Fibroblast of pulmonary artery (primary cell): ENCODE measurements at regions not wholly inside any gene's neighbourhood (a gene's known extent, or its start where the extent isn't known, plus 50 kb on each side); places are given as distances from the start of the nearest gene placed in this dataset.

ENCODE experiments used
- DNase-seq: peaks from one replicate; pipeline ENCODE4 v3.0.0-alpha.2; 2010; ENCODE audit warnings: low read depth
- H3K4me3 ChIP-seq: replicated peaks from 2 replicates; pipeline ENCODE4 v1.5.1; 2011; ENCODE audit warnings: low read depth, mild to moderate bottlenecking, control low read depth, low read length, moderate library complexity
- TF ChIP-seq, protein P1 (sequence below): IDR thresholded peaks from 2 replicates; pipeline ENCODE4 v1.5.1; 2011; ENCODE audit warnings: mild to moderate bottlenecking, control low read depth, low read length, inconsistent platforms; ENCODE audit errors: missing control alignments

DNA sequence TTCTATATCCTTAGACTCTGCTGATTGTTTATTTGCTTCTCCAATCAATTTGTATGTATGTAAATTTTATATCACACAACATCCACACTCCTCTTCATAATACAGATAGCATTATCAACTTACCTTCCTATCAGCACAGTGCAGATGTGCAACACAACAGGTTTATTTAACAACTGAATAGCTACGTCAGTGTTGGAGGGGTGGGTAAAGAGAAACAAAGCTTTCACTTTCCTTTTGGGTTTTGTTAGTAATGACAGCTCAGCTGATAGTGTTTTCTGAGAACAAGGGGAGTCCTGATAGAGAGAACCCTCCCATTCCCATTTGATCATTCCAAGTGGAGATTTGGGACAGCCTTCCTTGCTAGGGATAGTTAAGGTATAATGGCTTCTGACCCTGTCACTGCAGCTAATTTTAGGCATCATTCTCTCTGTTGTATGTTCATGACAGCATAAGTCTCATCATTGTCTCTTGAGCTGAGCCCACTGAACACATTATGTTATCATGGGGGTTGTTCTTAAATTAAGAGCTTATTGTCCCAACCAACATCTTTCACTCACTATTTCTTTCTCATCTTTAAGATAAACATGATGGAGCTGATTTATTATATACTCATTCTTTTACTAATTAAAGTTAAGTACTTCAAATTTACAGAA is 227.7 kb downstream of the GPD2 start:
- TF ChIP-seq, protein P1, sequence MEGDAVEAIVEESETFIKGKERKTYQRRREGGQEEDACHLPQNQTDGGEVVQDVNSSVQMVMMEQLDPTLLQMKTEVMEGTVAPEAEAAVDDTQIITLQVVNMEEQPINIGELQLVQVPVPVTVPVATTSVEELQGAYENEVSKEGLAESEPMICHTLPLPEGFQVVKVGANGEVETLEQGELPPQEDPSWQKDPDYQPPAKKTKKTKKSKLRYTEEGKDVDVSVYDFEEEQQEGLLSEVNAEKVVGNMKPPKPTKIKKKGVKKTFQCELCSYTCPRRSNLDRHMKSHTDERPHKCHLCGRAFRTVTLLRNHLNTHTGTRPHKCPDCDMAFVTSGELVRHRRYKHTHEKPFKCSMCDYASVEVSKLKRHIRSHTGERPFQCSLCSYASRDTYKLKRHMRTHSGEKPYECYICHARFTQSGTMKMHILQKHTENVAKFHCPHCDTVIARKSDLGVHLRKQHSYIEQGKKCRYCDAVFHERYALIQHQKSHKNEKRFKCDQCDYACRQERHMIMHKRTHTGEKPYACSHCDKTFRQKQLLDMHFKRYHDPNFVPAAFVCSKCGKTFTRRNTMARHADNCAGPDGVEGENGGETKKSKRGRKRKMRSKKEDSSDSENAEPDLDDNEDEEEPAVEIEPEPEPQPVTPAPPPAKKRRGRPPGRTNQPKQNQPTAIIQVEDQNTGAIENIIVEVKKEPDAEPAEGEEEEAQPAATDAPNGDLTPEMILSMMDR: no peak
- no peak overlapping the region for H3K4me3 ChIP-seq
- no peak for DNase-seq

DNA sequence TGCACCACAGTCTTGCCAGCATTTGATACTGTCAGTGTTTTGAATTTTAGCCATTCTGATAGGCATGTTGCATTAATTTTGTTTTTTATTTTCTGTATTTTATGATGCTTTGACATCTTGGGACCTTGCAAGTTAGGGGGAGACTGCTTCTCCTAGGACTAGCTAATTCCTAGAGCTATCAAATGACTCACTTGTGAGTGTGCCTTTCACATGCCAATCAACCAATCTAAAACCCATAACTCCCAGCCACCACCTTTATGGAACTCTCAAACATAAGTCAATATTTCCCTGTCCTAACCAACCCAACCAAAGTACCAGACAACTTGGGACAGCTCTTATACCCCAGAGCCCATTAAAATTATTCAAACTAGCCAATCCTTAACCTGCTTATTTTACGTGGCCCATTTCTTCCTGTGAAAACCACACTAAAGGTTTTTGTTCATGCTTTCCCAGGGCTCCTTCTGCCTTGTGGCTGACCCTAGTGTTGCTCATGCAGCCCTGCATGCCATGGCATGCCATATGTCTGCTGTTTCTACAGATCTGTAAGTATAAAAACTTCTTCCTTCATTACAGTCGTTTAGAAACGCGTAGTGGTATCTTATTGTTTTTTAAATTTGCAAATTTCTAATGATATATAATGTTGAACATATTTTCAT is 230.1 kb downstream of the GPD2 start:
- no peak overlapping the region for H3K4me3 ChIP-seq
- DNase-seq: no peak
- TF ChIP-seq, protein P1: no peak

DNA sequence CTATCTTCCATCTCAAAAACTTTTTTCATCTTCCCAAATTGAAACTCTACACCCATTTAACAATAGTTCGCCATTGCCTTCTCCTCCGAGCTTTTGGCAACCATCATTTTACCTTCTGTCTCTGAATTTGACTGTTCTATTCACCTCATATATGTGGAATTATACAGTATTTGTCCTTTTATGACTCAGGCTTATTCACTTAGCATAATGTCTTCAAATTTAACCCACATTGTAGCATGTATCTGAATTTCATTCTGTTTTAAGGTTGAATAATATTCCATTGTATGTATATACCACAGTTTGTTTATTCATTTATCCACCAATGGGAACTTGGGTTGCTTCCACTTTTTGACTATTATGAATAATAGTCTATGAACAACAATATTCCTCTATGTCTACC is 233.9 kb downstream of the GPD2 start:
- TF ChIP-seq, protein P1: no peak
- no peak for DNase-seq
- H3K4me3 ChIP-seq: no peak overlapping the region

DNA sequence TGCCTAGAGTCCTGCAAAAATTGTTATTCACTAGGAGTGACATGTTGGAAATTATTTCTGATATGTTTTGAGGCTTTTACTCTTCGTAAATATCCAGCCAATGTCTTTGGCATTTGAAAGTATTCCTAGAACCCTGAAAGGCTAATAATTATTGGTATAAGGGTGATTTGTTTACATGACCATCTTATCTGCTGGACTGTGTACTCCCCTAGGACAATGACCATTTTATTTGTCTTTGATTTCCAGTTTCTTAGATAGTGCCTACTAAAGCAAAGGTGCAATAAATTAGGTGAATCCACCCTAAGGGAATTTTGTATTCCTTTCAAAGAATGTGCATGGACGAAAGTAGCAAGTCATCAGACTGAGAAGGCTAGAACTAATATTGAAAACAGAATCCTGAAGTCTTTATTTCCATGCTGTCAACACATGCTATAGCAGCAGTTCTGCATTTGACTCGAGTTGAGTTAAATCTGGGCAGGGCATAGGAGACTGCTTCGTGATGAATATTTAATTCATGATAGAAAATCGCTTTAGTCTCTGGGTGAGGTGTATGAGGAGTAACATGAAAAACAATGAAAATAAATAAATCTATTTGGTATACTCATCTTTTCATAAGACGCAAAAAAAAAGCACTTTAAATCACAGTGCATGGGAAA is 235.7 kb downstream of the GPD2 start:
- no peak overlapping the region for H3K4me3 ChIP-seq
- TF ChIP-seq, protein P1: no peak
- DNase-seq: no peak

DNA sequence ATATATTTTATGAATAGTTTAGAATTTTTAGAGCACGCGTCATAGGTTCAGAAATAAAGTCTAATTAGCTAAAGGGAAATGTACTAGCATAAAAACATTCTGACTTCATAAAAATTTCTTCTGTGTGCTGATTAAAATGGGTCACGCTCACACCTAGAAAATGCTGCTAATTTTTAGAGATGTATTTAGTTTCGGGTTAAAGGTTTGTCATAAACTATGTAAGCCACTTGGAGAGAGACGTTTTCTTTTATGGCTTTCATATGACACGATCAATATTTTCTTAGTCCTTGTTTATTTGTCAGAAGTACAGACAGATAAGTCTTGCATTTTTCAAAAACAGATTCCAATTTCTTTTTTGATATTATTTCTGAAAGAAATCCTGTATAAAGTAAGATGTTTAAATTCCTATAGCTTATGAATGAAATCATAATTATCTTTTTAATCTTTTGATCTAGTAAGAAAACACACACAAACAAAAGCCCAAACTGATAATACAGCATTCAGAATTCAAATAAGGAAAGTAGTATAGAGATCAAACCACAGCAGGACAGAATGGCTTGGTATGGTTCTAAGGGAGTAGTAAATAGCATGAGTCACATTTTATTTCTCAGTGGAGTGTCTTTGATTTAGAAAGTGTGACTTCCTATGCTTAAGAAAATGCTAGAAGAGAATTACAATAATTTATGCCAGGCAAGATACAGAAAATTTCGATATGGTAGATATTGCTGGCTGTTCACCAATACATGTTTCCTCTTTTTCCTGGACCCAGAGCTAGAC is 236.6 kb downstream of the GPD2 start:
- no peak overlapping the region for H3K4me3 ChIP-seq
- TF ChIP-seq, protein P1: no peak
- no peak for DNase-seq

DNA sequence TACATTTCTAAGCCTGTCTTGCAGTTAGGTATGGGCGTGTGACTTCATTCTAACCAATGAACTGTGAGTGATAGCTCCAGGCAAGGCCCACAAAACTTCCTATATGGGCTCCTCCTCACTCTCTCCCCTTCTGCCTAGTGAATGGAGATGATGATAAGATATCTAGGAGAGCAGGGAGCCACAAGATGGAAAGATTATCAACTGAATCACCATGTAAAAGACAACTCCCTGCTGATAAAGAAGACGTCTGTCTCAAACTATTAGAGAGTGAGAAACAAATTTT is 237.1 kb downstream of the GPD2 start:
- H3K4me3 ChIP-seq: no peak overlapping the region
- TF ChIP-seq, protein P1: no peak

More for the DNA sequence above, 237.1 kb downstream of the GPD2 start:
- no peak for DNase-seq
